ENCODE measurements at regions not wholly inside any gene's neighbourhood (a gene's known extent, or its start where the extent isn't known, plus 50 kb on each side); places are given as distances from the start of the nearest gene placed in this dataset.

DNA sequence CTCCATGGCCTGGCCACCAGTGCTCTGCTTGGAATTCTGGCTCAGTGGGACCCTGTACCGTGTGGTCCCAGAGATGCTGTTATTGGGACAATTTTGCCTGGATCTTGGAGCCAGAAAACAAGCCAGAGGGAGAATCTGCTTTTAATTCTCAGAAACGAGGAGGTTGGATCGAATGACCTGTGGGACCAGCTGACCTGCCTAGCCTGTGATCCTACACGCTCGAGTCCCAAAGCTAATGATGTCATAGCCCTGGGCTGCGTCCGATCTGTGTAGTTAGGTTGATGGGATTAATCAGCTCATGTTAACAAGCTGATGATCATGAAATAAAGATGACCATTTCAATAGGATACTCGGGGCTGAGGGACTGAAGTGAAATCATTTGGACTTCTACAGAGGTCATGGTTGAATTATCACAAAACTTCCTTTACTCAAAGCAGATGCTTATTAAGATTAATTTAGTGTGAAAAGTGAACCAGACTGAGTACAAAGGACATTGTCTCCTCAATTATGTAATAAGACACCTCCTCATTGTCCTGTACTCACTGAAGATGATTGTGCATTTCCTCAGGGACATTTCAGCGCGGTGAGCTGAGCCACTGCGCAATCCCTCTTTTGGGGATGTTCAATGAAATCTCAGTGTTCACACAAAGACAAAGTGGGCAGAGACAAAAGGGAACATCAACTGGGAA, 51.9 kb upstream of the STX18 start:
- H3K79me2 ChIP-seq (ENCODE audit: control insufficient read depth, low read length) = no peaks in the 10 kb centered on the region
- H3K9me2 ChIP-seq (replicated peaks; ENCODE audit: control insufficient read depth, low read length) = no peaks in the 10 kb centered on the region

DNA sequence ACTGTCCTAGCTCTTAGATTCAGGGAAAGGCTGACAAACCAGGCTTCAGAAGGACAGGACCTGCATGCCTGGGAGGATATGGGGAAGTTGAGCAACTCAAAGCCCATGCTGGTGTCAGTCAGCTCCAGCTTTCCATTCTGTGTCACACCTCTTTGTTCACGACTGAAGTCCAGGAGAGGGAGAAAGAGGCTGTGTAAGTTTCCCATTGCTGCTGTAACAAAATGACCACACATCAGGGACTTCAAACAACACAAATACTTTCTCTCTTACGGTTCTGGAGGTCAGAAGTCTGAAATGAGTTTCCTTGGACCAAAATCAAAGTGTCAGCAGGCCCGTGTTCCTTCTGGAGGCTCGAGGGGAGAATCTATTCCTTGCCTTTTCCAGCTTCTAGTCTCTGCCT, 50.6 kb upstream of the STX18 start:
- Histone ChIP-seq H3K9me2 (replicated peaks; ENCODE audit: control insufficient read depth, low read length) (no peaks in the 10 kb centered on the region), H3K79me2 (ENCODE audit: control insufficient read depth, low read length) (no peaks in the 10 kb centered on the region), H3K4me1 (ENCODE audit: control insufficient read depth, low read length) (no peaks in the 10 kb centered on the region), H3K36me3 (ENCODE audit: control insufficient read depth, low read length) (peaks cover 4% of the 10 kb centered on the region; the same call in 1 of the 2 replicates), H4K20me1 (ENCODE audit: control insufficient read depth, insufficient read depth, low read depth, low read length) (no peaks in the 10 kb centered on the region), H3F3A (ENCODE audit: control insufficient read depth, insufficient read depth) (no peaks in the 10 kb centered on the region), H3K27ac (ENCODE audit: low read depth, low read length) (no peak overlapping the region), H3K4me2 (ENCODE audit: low read length) (no peak overlapping the region), H3K27me3 (ENCODE audit: control insufficient read depth, low read length) (no peaks in the 10 kb centered on the region), H3K9me3 (ENCODE audit: control insufficient read depth, insufficient read depth, low read length) (no peaks in the 10 kb centered on the region), H3K4me3 (ENCODE audit: low read length) (no peak overlapping the region)
- TF ChIP-seq, protein P1, sequence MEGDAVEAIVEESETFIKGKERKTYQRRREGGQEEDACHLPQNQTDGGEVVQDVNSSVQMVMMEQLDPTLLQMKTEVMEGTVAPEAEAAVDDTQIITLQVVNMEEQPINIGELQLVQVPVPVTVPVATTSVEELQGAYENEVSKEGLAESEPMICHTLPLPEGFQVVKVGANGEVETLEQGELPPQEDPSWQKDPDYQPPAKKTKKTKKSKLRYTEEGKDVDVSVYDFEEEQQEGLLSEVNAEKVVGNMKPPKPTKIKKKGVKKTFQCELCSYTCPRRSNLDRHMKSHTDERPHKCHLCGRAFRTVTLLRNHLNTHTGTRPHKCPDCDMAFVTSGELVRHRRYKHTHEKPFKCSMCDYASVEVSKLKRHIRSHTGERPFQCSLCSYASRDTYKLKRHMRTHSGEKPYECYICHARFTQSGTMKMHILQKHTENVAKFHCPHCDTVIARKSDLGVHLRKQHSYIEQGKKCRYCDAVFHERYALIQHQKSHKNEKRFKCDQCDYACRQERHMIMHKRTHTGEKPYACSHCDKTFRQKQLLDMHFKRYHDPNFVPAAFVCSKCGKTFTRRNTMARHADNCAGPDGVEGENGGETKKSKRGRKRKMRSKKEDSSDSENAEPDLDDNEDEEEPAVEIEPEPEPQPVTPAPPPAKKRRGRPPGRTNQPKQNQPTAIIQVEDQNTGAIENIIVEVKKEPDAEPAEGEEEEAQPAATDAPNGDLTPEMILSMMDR (IDR thresholded peaks at IDR 0.05; ENCODE audit: low read depth, low read length, poor library complexity, severe bottlenecking) = no peak
- no peak for TF ChIP-seq EZH2phosphoT487 (IDR thresholded peaks at IDR 0.05; ENCODE audit: borderline replicate concordance, low read length)

More for the DNA sequence above, 51.9 kb upstream of the STX18 start:
- Histone ChIP-seq H3K27me3 (ENCODE audit: control insufficient read depth, low read length) (no peaks in the 10 kb centered on the region), H4K20me1 (ENCODE audit: control insufficient read depth, insufficient read depth, low read depth, low read length) (no peaks in the 10 kb centered on the region), H3K4me3 (ENCODE audit: low read length) (no peak overlapping the region), H3K4me1 (ENCODE audit: control insufficient read depth, low read length) (no peaks in the 10 kb centered on the region), H3K27ac (ENCODE audit: low read depth, low read length) (no peak overlapping the region), H3K9me3 (ENCODE audit: control insufficient read depth, insufficient read depth, low read length) (no peaks in the 10 kb centered on the region), H3F3A (ENCODE audit: control insufficient read depth, insufficient read depth) (no peaks in the 10 kb centered on the region), H3K36me3 (ENCODE audit: control insufficient read depth, low read length) (peaks cover 4% of the 10 kb centered on the region; the same call in 1 of the 2 replicates), H3K4me2 (ENCODE audit: low read length) (no peak overlapping the region)
- TF ChIP-seq, protein P1 (IDR thresholded peaks at IDR 0.05; ENCODE audit: low read depth, low read length, poor library complexity, severe bottlenecking) = no peak
- no peak for TF ChIP-seq EZH2phosphoT487 (IDR thresholded peaks at IDR 0.05; ENCODE audit: borderline replicate concordance, low read length)
